HG03354 (cell line): ENCODE measurements at regions not wholly inside any gene's neighbourhood (a gene's known extent, or its start where the extent isn't known, plus 50 kb on each side); places are given as distances from the start of the nearest gene placed in this dataset.

ENCODE experiments used
- ATAC-seq: cut with Tn5 transposase; IDR thresholded peaks from one replicate; pipeline ENCODE4 v1.9.1; 2021; ENCODE audit warnings: mild to moderate bottlenecking; ENCODE audit not compliant: unreplicated experiment, poor library complexity, severe bottlenecking

- no peak for ATAC-seq
These were observed 239.2 kb downstream of the MSRB3 start for GRCh38 chr12:65517656-65518210.

- no peak for ATAC-seq
These were observed 240.3 kb downstream of the MSRB3 start for GRCh38 chr12:65518771-65519170.

GRCh38 chr12:65520658-65521057 lies 242.2 kb downstream of the MSRB3 start:
- no peak for ATAC-seq

- no peak for ATAC-seq
These were observed 244.7 kb downstream of the MSRB3 start for GRCh38 chr12:65522956-65523860.

GRCh38 chr12:65524666-65525065 lies 246.2 kb downstream of the MSRB3 start:
- ATAC-seq = no peak

GRCh38 chr12:65525491-65526141 lies 247.1 kb downstream of the MSRB3 start:
- no peak for ATAC-seq

- ATAC-seq = no peak
These were observed 247.8 kb downstream of the MSRB3 start for GRCh38 chr12:65526311-65526710.

GRCh38 chr12:65528127-65528526 lies 249.6 kb downstream of the MSRB3 start:
- no peak for ATAC-seq

- ATAC-seq = no peak
These were observed 250.6 kb downstream of the MSRB3 start for GRCh38 chr12:65529106-65529505.

GRCh38 chr12:65529771-65530435 lies 251.4 kb downstream of the MSRB3 start:
- ATAC-seq = no peak

GRCh38 chr12:65532162-65532561 lies 253.7 kb downstream of the MSRB3 start:
- no peak for ATAC-seq

GRCh38 chr12:65532764-65533163 lies 254.3 kb downstream of the MSRB3 start:
- ATAC-seq = no peak

GRCh38 chr12:65533177-65533883 lies 254.8 kb downstream of the MSRB3 start:
- no peak for ATAC-seq

- no peak for ATAC-seq
These were observed 255.9 kb downstream of the MSRB3 start for GRCh38 chr12:65534238-65534841.

- no peak for ATAC-seq
These were observed 257.5 kb downstream of the MSRB3 start for GRCh38 chr12:65535946-65536345.

- no peak for ATAC-seq
These were observed 257.9 kb downstream of the MSRB3 start for GRCh38 chr12:65536351-65536750.

- no peak for ATAC-seq
These were observed 258.6 kb downstream of the MSRB3 start for GRCh38 chr12:65536876-65537681.

GRCh38 chr12:65537978-65538377 lies 259.5 kb downstream of the MSRB3 start:
- no peak for ATAC-seq

GRCh38 chr12:65539023-65539422 lies 260.5 kb downstream of the MSRB3 start:
- no peak for ATAC-seq
